SK-N-SH treated with all-trans-retinoic acid at 6 μM for 48 hours (cell line): ENCODE measurements at regions not wholly inside any gene's neighbourhood (a gene's known extent, or its start where the extent isn't known, plus 50 kb on each side); places are given as distances from the start of the nearest gene placed in this dataset.

ENCODE experiments used
- ARNTL ChIP-seq: fragments of 450-650 bp; formaldehyde crosslinking; IDR thresholded peaks from 2 replicates; pipeline ENCODE4 v1.5.0; 2020; ENCODE audit warnings: low read depth, mild to moderate bottlenecking, moderate library complexity, borderline replicate concordance
- CREB5 ChIP-seq: fragments of 250-450 bp; sonication (Bioruptor Pico); IDR thresholded peaks from 2 replicates; pipeline ENCODE4 v1.5.1; 2020; ENCODE audit warnings: low read depth, mild to moderate bottlenecking, moderate library complexity
- GLIS3 ChIP-seq: fragments of 250-450 bp; sonication (Bioruptor Pico); IDR thresholded peaks from 2 replicates; pipeline ENCODE4 v1.5.0; 2020; ENCODE audit warnings: mild to moderate bottlenecking, moderate library complexity
- ISL1 ChIP-seq: fragments of 250-450 bp; sonication (Bioruptor Pico); IDR thresholded peaks from 2 replicates; pipeline ENCODE4 v2.1.2; 2022; ENCODE audit warnings: mild to moderate bottlenecking, moderate library complexity
- OSR1 ChIP-seq: fragments of 250-450 bp; sonication (Bioruptor Pico); IDR thresholded peaks from 2 replicates; pipeline ENCODE4 v1.8.0; 2022; ENCODE audit warnings: moderate library complexity, mild to moderate bottlenecking, inconsistent platforms
- PATZ1 ChIP-seq: fragments of 250-450 bp; sonication (Bioruptor Pico); IDR thresholded peaks from 2 replicates; pipeline ENCODE4 v1.8.0; 2020; ENCODE audit warnings: mild to moderate bottlenecking, moderate library complexity, borderline replicate concordance
- PPARA ChIP-seq: fragments of 250-450 bp; sonication (Bioruptor Pico); IDR thresholded peaks from 2 replicates; pipeline ENCODE4 v1.5.0; 2020; ENCODE audit warnings: mild to moderate bottlenecking, borderline replicate concordance
- RARB ChIP-seq: fragments of 250-450 bp; sonication (Bioruptor Pico); IDR thresholded peaks from 2 replicates; pipeline ENCODE4 v1.8.0; 2021; ENCODE audit warnings: mild to moderate bottlenecking, moderate library complexity
- ZFP3 ChIP-seq: fragments of 250-450 bp; sonication (Bioruptor Pico); IDR thresholded peaks from 2 replicates; pipeline ENCODE4 v1.5.0; 2020; ENCODE audit warnings: mild to moderate bottlenecking, moderate library complexity
- ZNF70 ChIP-seq: fragments of 450-650 bp; formaldehyde crosslinking; IDR thresholded peaks from 2 replicates; pipeline ENCODE4 v1.5.0; 2020; ENCODE audit warnings: mild to moderate bottlenecking, moderate library complexity
- TF ChIP-seq, protein P1 (sequence below): fragments of 250-450 bp; sonication (Bioruptor Pico); IDR thresholded peaks from 2 replicates; pipeline ENCODE4 v1.5.0; 2020; ENCODE audit warnings: mild to moderate bottlenecking, moderate library complexity

GRCh38 chr5:63602971-63603370 is 359.3 kb downstream of the HTR1A start:
- TF ChIP-seq PPARA (no peak), OSR1 (CRISPR knock-in tag) (no peak), RARB (no peak), ARNTL (CRISPR knock-in tag) (no peak), ZFP3 (CRISPR knock-in tag) (no peak), PATZ1 (CRISPR knock-in tag) (no peak), GLIS3 (CRISPR knock-in tag) (no peak), CREB5 (CRISPR knock-in tag) (no peak), ISL1 (CRISPR knock-in tag) (no peak), ZNF70 (no peak)
- TF ChIP-seq, protein P1, sequence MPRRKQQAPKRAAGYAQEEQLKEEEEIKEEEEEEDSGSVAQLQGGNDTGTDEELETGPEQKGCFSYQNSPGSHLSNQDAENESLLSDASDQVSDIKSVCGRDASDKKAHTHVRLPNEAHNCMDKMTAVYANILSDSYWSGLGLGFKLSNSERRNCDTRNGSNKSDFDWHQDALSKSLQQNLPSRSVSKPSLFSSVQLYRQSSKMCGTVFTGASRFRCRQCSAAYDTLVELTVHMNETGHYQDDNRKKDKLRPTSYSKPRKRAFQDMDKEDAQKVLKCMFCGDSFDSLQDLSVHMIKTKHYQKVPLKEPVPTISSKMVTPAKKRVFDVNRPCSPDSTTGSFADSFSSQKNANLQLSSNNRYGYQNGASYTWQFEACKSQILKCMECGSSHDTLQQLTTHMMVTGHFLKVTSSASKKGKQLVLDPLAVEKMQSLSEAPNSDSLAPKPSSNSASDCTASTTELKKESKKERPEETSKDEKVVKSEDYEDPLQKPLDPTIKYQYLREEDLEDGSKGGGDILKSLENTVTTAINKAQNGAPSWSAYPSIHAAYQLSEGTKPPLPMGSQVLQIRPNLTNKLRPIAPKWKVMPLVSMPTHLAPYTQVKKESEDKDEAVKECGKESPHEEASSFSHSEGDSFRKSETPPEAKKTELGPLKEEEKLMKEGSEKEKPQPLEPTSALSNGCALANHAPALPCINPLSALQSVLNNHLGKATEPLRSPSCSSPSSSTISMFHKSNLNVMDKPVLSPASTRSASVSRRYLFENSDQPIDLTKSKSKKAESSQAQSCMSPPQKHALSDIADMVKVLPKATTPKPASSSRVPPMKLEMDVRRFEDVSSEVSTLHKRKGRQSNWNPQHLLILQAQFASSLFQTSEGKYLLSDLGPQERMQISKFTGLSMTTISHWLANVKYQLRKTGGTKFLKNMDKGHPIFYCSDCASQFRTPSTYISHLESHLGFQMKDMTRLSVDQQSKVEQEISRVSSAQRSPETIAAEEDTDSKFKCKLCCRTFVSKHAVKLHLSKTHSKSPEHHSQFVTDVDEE (CRISPR knock-in tag), result no peak
